ENCODE measurements at regions not wholly inside any gene's neighbourhood (a gene's known extent, or its start where the extent isn't known, plus 50 kb on each side); places are given as distances from the start of the nearest gene placed in this dataset.
A peak's percentile ranks its signal among the peaks of the same experiment; 100 is the strongest.

DNA sequence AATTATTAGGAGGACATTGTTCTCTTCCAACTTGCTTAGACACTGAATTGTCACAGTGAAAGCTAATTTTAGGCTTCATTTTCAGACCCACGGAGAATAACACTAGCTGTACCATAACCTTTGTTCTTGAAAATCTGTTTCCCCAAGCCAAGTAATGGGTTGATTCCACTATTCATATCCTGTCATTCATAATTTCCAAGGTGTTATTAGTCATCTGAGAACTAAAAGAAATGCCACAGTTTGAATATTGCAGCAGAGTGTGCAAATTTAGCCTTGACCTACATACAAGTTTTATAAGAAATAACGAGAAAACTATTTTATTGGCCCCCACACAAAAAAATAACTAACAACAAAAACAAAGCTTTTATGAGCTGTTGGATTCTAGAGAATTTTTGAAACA lies 148.5 kb upstream of the TYRP1 start:
- ChIA-PET CTCF (no interaction called here), POLR2A (no interaction called here)
- H3K27ac Mint-ChIP-seq, result no peak overlapping the region
- no peak for TF ChIP-seq MYBL2 (CRISPR knock-in tag; IDR thresholded peaks at IDR 0.05)
- DNase-seq (ENCODE audit: low spot score) (no peak), ATAC-seq (no peak)
- no peaks in the 10 kb centered on the region for H3K27me3 Mint-ChIP-seq (ENCODE audit: low read depth)
- no peaks in the 10 kb centered on the region for H3K36me3 Mint-ChIP-seq
- H3K4me1 Mint-ChIP-seq, result no peaks in the 10 kb centered on the region
- no peak overlapping the region for H3K4me3 Mint-ChIP-seq
- H3K9me3 Mint-ChIP-seq, result no peaks in the 10 kb centered on the region

DNA sequence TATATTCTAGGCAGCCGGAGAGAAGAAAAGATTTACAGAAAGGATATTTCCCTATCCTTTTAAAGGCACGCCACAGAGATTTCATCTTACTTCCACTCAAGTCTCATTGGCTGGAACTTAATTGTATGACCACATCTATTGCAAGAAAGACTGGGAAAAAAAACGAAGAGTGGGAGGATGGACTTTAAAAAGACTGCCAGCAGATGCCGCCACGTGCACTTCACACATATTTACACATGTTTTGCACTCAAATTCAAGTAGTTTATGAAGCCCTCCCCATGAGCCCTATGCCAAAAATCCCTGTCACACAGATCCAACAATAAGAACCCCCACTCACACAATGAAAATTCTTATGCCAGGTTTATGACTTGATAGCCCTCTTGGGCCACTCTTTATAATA lies 138.5 kb upstream of the TYRP1 start:
- POLR2A ChIA-PET, result no interaction called here
- ATAC-seq, result peak; percentile 46; the same call in 1 of the 2 replicates
- no peak for DNase-seq (ENCODE audit: low spot score)
- Mint-ChIP-seq H3K36me3 (no peaks in the 10 kb centered on the region), H3K4me1 (peaks cover under 1% of the 10 kb centered on the region; the same call in 1 of the 2 replicates), H3K9me3 (no peaks in the 10 kb centered on the region), H3K27me3 (ENCODE audit: low read depth) (no peaks in the 10 kb centered on the region), H3K27ac (no peak overlapping the region), H3K4me3 (no peak overlapping the region)
- TF ChIP-seq ZNF416 (CRISPR knock-in tag; IDR thresholded peaks at IDR 0.05) (no peak), ZNF121 (CRISPR knock-in tag; IDR thresholded peaks at IDR 0.05) (no peak), MXD4 (CRISPR knock-in tag; IDR thresholded peaks at IDR 0.05; ENCODE audit: borderline replicate concordance) (no peak), HMGA2 (CRISPR knock-in tag; IDR thresholded peaks at IDR 0.05) (no peak), OVOL2 (CRISPR knock-in tag; IDR thresholded peaks at IDR 0.05; ENCODE audit: borderline replicate concordance) (no peak)
- CTCF ChIA-PET, result interaction anchor here (0.5 to 2.2 kb wide), 3 partner anchors 85 to 198 kb away, joined by 3 to 12 read pairs (median 3); no protein-coding TSS in a partner anchor

DNA sequence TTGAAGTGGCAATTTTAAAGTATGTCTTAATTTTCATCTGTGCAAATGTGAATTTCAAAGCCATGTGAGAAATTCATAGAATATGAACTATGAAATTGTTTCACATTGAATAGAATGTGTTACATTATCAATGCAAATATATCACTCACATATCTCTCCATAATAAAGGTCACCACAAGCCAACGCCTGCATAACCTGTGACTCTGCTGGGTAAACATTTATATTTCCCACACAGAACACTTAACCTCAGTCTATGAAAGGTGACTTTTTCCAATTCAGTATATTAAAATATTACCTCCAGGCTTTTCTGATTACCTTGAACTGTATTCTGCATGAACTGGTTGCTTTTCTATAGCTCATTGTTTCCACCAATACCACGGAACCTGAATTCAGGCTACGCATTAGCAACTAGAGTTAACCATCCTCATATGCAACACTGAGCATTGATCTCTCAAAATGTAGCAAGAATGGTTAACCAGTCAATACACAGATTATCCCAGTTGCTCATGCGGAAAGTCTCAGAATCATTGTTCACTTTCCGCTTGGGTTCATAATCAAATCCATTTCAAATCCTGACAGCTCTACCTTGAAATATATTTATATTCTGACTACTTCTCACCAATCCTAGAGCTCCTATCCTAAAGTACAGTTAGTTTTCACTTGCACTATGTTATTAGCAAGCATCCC lies 126.6 kb upstream of the TYRP1 start:
- TF ChIP-seq, protein P1, sequence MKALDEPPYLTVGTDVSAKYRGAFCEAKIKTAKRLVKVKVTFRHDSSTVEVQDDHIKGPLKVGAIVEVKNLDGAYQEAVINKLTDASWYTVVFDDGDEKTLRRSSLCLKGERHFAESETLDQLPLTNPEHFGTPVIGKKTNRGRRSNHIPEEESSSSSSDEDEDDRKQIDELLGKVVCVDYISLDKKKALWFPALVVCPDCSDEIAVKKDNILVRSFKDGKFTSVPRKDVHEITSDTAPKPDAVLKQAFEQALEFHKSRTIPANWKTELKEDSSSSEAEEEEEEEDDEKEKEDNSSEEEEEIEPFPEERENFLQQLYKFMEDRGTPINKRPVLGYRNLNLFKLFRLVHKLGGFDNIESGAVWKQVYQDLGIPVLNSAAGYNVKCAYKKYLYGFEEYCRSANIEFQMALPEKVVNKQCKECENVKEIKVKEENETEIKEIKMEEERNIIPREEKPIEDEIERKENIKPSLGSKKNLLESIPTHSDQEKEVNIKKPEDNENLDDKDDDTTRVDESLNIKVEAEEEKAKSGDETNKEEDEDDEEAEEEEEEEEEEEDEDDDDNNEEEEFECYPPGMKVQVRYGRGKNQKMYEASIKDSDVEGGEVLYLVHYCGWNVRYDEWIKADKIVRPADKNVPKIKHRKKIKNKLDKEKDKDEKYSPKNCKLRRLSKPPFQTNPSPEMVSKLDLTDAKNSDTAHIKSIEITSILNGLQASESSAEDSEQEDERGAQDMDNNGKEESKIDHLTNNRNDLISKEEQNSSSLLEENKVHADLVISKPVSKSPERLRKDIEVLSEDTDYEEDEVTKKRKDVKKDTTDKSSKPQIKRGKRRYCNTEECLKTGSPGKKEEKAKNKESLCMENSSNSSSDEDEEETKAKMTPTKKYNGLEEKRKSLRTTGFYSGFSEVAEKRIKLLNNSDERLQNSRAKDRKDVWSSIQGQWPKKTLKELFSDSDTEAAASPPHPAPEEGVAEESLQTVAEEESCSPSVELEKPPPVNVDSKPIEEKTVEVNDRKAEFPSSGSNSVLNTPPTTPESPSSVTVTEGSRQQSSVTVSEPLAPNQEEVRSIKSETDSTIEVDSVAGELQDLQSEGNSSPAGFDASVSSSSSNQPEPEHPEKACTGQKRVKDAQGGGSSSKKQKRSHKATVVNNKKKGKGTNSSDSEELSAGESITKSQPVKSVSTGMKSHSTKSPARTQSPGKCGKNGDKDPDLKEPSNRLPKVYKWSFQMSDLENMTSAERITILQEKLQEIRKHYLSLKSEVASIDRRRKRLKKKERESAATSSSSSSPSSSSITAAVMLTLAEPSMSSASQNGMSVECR (CRISPR knock-in tag; IDR thresholded peaks at IDR 0.05; ENCODE audit: borderline replicate concordance), result no peak
- TF ChIP-seq ZNF416 (CRISPR knock-in tag; IDR thresholded peaks at IDR 0.05) (no peak), NFATC4 (CRISPR knock-in tag; IDR thresholded peaks at IDR 0.05) (no peak), ESRRA (CRISPR knock-in tag; IDR thresholded peaks at IDR 0.05; ENCODE audit: borderline replicate concordance) (no peak), GTF2I (CRISPR knock-in tag; conservative IDR thresholded peaks at IDR 0.05) (no peak), SMAD3 (CRISPR knock-in tag; IDR thresholded peaks at IDR 0.05; ENCODE audit: borderline replicate concordance) (no peak), FOXP1 (CRISPR knock-in tag; IDR thresholded peaks at IDR 0.05; ENCODE audit: borderline replicate concordance) (no peak), ZNF423 (CRISPR knock-in tag; IDR thresholded peaks at IDR 0.05) (no peak), JAZF1 (CRISPR knock-in tag; IDR thresholded peaks at IDR 0.05) (no peak), MXD4 (CRISPR knock-in tag; IDR thresholded peaks at IDR 0.05; ENCODE audit: borderline replicate concordance) (no peak), ZNF232 (CRISPR knock-in tag; IDR thresholded peaks at IDR 0.05) (no peak), IRF2 (CRISPR knock-in tag; IDR thresholded peaks at IDR 0.05; ENCODE audit: borderline replicate concordance, low read depth) (no peak)
- no peaks in the 10 kb centered on the region for H3K9me3 Mint-ChIP-seq
- ChIA-PET CTCF (no interaction called here), POLR2A (no interaction called here)
- DNase-seq (ENCODE audit: low spot score) (no peak), ATAC-seq (no peak)
- H3K4me3 Mint-ChIP-seq, result no peak overlapping the region
- H3K4me1 Mint-ChIP-seq, result no peaks in the 10 kb centered on the region
- H3K27ac Mint-ChIP-seq, result no peak overlapping the region
- H3K27me3 Mint-ChIP-seq (ENCODE audit: low read depth), result no peaks in the 10 kb centered on the region
- no peaks in the 10 kb centered on the region for H3K36me3 Mint-ChIP-seq
